Chondrocyte (in vitro differentiated cells): ENCODE measurements at regions not wholly inside any gene's neighbourhood (a gene's known extent, or its start where the extent isn't known, plus 50 kb on each side); places are given as distances from the start of the nearest gene placed in this dataset.

Experiments used
- DNase-seq: peaks from one replicate; pipeline ENCODE4 v3.0.0; 2021; ENCODE audit warnings: mixed read lengths, low spot score
- H3K27ac Mint-ChIP-seq: one replicate; pipeline ENCODE4 v1.8.0; 2021; ENCODE audit warnings: mild to moderate bottlenecking, moderate library complexity, mixed read lengths; ENCODE audit not compliant: unreplicated experiment
- H3K27me3 Mint-ChIP-seq: 2 replicates; pipeline ENCODE4 v1.8.0; 2021; ENCODE audit warnings: low read depth, mixed read lengths
- H3K36me3 Mint-ChIP-seq: 2 replicates; pipeline ENCODE4 v1.8.0; 2021; ENCODE audit warnings: low read depth, mixed read lengths
- H3K4me1 Mint-ChIP-seq: 2 replicates; pipeline ENCODE4 v1.8.0; 2021; ENCODE audit warnings: low read depth, mild to moderate bottlenecking, mixed read lengths
- H3K4me3 Mint-ChIP-seq: one replicate; pipeline ENCODE4 v1.8.0; 2021; ENCODE audit warnings: mild to moderate bottlenecking, moderate library complexity, mixed read lengths; ENCODE audit not compliant: unreplicated experiment
- H3K9me3 Mint-ChIP-seq: 2 replicates; pipeline ENCODE4 v1.8.0; 2021; ENCODE audit warnings: low read depth, mixed read lengths
- CTCF ChIP-seq: fragments of 200-600 bp; sonication (generic); IDR thresholded peaks from 2 replicates; pipeline ENCODE4 v1.5.0; 2021; ENCODE audit warnings: antibody characterized with exemption, mild to moderate bottlenecking, moderate library complexity

- no peak for TF ChIP-seq CTCF
- Mint-ChIP-seq H3K27ac (no peak overlapping the region), H3K4me3 (no peak overlapping the region), H3K9me3 (peaks cover 9% of the 10 kb centered on the region), H3K36me3 (peaks cover 4% of the 10 kb centered on the region), H3K4me1 (peaks cover 3% of the 10 kb centered on the region), H3K27me3 (no peaks in the 10 kb centered on the region)
- no peak for DNase-seq
Measured at GRCh38 chr1:178593515-178593914, 80.6 kb downstream of the TEX35 start.

GRCh38 chr1:178594133-178594532 lies 81.2 kb downstream of the TEX35 start:
- H3K4me3 Mint-ChIP-seq, result no peak overlapping the region
- no peak for DNase-seq
- peaks cover 4% of the 10 kb centered on the region for H3K36me3 Mint-ChIP-seq
- no peaks in the 10 kb centered on the region for H3K27me3 Mint-ChIP-seq
- no peak for TF ChIP-seq CTCF
- peaks cover 3% of the 10 kb centered on the region for H3K4me1 Mint-ChIP-seq
- H3K9me3 Mint-ChIP-seq, result peaks cover 9% of the 10 kb centered on the region
- H3K27ac Mint-ChIP-seq, result no peak overlapping the region

GRCh38 chr1:178595491-178595890 lies 82.6 kb downstream of the TEX35 start:
- no peak for TF ChIP-seq CTCF
- no peak overlapping the region for H3K4me3 Mint-ChIP-seq
- no peak for DNase-seq
- H3K9me3 Mint-ChIP-seq, result peaks cover 9% of the 10 kb centered on the region
- H3K27me3 Mint-ChIP-seq, result no peaks in the 10 kb centered on the region
- peaks cover 4% of the 10 kb centered on the region for H3K36me3 Mint-ChIP-seq
- H3K27ac Mint-ChIP-seq, result no peak overlapping the region
- H3K4me1 Mint-ChIP-seq, result peaks cover 3% of the 10 kb centered on the region

- Mint-ChIP-seq H3K36me3 (peaks cover 2% of the 10 kb centered on the region), H3K9me3 (no peaks in the 10 kb centered on the region), H3K27ac (no peak overlapping the region), H3K4me3 (no peak overlapping the region), H3K27me3 (no peaks in the 10 kb centered on the region), H3K4me1 (no peaks in the 10 kb centered on the region)
- no peak for TF ChIP-seq CTCF
- no peak for DNase-seq
Measured at GRCh38 chr1:178599087-178599486, 86.2 kb downstream of the TEX35 start.

- H3K27me3 Mint-ChIP-seq, result no peaks in the 10 kb centered on the region
Measured at GRCh38 chr1:178599745-178600144, 86.8 kb downstream of the TEX35 start.

More at GRCh38 chr1:178599745-178600144, 86.8 kb downstream of the TEX35 start:
- Mint-ChIP-seq H3K9me3 (no peaks in the 10 kb centered on the region), H3K27ac (no peak overlapping the region), H3K36me3 (peaks cover 2% of the 10 kb centered on the region), H3K4me3 (no peak overlapping the region), H3K4me1 (no peaks in the 10 kb centered on the region)
- no peak for DNase-seq
- no peak for TF ChIP-seq CTCF
